DMS53 (cell line): ENCODE measurements at regions not wholly inside any gene's neighbourhood (a gene's known extent, or its start where the extent isn't known, plus 50 kb on each side); places are given as distances from the start of the nearest gene placed in this dataset.
"Not testable (repeated sequence)": the region's sequence is repeated elsewhere in the genome, so short reads cannot be mapped to it uniquely, and the experiment has no call there.

ENCODE experiments used
- DNase-seq: peaks from one replicate; lab custom pipeline; 2025; lab: John Stamatoyannopoulos, UW

DNA sequence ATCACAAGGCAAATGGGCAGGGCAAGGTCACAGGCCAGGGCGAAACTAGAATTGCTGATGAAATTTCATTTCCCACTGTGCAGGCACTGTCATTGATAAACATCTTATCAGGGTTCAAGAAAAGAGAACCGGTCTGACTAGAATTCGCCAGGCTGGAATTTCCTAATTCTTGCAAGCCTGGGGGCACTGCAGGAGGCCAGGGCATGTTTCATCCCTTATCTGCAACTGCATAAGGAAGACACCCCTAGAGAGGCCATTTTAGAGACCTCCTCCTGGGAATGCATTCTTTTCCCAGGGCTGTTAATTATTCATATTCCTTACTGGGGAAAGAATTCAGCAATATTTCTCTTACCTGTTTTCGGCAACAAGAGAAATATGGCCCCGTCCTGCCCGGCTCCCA lies 266.2 kb upstream of the CYLC2 start:
- DNase-seq = no peak

GRCh38 chr9:102714184-102714583 lies 280.9 kb upstream of the CYLC2 start:
- DNase-seq = no peak

GRCh38 chr9:102712910-102713309 lies 282.2 kb upstream of the CYLC2 start:
- peak; percentile 5 for DNase-seq

GRCh38 chr9:102700936-102701335 lies 294.2 kb upstream of the CYLC2 start:
- DNase-seq = peak; percentile 7

DNA sequence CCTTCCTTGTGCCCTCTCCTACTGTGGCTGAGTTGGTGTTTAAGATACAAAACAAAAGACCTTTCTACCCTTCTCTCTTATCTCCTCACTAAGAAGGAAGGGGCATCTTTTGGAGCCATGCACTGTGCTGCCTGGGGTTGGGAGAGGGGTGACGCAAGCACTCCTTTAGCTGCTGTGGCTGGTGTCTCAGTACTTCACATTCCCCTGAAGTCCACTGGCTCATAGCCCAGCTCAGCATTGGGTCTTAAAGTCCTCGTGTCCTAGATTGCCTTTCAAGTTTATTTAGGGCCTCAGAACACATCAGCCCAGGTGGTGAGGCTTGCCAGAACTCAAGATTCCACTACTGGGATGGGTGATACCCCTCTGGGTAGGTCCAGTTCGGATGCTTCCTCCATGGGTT lies 325.9 kb upstream of the CYLC2 start:
- DNase-seq = no peak

- DNase-seq = no peak
Measured at GRCh38 chr9:102652471-102652870, 342.7 kb upstream of the CYLC2 start.

DNA sequence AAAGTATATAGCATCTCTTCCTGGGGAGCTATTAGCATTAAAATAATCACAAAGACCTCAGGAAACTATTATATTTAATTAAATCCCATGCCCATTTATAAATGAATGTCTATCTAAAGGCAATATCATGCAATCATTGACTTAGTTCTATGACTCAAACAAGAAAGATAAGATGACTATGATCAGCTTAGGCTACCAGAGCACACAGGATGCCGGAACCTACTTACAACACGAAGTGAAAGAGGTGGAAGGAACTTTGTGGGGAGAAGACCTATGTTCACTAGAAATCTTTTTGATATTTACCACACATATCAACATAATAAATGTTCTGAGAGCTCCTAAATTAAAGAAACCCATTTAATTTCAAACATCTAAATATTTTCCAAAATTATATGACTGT lies 344.2 kb upstream of the CYLC2 start:
- DNase-seq = no peak

- no peak for DNase-seq
Measured at GRCh38 chr9:102642651-102643050, 352.5 kb upstream of the CYLC2 start.

DNA sequence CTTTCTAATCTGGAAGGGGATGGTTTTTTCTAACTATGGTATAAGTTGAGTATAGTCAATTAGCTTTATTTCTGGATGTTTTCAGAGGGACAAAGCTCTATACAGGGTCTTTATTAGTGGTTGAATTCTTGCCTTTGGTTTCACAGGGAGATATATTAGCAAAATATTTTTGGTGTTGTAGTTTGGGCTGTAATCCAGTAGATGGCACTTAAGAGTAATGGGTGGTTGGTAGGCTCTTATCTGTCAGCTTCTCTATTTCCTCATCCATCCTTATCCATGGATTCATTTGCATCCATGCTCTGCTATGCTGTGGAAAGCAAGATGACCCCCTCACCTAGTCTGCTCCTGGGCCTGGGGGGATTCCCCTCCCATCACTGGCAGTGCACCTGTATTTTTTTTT lies 363.6 kb upstream of the CYLC2 start:
- peak; percentile 63 for DNase-seq

DNA sequence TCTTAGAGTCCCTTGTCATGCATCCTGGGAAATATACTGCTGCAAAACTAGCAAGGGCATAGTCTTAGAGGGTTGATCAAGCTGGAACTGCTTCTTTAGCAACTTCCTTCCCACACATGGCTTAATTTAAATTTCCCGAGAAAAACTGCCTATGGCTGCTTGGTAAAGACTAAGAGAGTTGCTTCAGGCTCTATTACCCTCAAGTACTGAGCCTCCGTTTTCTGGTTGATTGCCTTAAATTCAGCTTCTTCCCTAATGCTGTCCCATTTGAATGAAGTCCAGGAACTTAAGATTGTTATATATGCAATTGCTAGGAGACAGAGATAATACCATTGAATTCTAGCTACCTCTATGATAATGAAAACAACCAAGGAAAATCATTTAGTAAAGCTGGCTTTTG lies 385.7 kb upstream of the CYLC2 start:
- DNase-seq = no peak

DNA sequence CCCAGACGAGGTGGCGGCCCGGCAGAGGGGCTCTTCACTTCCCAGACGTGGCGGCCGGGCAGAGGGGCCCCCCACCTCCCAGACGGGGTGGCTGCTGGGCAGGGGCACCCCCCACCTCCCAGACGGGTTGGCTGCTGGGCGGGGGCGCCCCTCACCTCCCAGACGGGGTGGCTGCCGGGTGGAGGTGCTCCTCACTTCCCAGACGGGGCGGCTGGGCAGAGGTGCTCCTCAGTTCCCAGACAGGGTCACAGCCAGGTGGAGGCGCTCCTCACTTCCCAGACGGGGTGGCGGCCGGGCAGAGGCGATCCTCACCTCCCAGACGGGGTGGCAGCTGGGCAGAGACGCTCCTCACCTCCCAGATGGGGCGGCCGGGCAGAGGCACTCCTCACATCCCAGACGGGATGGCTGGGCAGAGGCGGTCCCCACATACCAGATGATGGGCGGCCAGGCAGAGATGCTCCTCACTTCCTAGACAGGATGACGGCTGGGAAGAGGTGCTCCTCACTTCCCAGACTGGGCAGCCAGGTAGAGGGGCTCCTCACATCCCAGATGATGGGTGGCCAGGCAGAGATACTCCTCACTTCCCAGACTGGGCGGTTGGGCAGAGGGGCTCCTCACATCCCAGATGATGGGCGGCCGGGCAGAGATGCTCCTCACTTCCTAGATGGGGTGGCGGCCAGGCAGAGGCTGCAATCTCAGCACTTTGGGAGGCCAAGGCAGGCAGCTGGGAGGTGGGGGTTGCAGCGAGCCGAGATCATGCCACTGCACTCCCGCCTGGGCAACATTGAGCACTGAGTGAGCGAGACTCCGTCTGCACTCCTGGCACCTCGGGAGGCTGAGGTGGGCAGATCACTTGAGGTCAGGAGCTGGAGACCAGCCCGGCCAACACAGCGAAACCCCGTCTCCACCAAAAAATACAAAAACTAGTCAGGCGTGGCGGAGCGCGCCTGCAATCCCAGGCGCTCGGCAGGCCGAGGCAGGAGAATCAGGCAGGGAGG lies 391.6 kb upstream of the CYLC2 start:
- DNase-seq = not testable (repeated sequence)

- DNase-seq = no peak
Measured at GRCh38 chr9:102594241-102594640, 400.9 kb upstream of the CYLC2 start.

GRCh38 chr9:102587281-102587680 lies 407.9 kb upstream of the CYLC2 start:
- DNase-seq = no peak

GRCh38 chr9:102569436-102569835 lies 425.7 kb upstream of the CYLC2 start:
- no peak for DNase-seq

DNA sequence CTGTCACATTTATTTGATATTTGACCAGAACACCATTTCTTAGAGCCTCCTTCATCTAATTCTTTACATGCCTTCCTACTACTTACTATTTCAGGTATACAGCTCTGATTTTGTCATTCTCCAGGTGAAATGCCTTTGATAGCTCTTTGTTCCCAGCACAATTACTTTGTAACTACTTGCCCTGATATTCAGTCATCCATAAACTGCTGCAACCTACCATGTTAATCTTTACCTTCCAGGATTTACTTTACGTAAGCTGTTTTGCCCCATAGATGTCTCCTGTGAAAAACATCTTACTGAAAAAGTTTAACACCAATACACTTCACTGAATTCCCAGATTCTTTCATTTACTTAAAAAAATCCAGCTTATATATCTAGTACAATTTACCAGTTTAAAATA lies 443.8 kb upstream of the CYLC2 start:
- DNase-seq = no peak

DNA sequence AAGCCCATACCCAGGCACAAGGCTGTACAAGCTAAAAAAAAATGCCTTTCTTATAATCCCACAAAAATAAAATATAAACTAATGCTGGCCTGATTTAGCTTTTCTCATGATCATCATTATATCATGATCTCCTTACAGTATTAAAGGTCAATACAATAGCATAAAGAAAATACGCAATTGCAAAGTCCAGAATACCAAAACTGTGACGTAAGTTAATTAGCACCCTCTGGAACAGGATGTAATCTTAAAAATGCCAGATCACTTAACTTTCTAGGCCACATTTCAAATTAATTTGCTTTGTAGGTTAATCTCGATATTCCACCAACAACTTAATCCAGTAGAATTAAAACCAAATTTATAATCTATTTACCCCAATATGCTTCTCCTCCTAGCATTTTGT lies 444.2 kb upstream of the CYLC2 start:
- DNase-seq = no peak

- no peak for DNase-seq
Measured at GRCh38 chr9:102550266-102550665, 444.9 kb upstream of the CYLC2 start.

DNA sequence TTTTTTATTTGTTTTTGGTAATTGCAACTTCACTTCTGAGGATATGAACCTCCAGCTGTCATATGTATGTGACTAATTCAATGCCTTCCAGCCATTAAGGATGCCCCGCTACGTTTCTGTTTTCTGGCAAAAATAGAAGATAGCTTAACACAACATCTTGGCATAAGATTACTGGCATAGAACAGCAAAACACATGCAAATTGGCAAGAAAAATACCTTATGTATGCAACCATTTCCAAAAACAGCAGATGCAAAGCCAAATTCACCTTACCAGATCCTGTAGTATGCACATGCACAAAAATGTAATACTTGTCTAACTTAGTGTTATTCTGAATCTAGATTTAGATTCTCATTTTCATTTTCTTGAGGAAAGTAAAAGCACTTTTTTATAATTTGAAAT lies 461.1 kb upstream of the CYLC2 start:
- no peak for DNase-seq

DNA sequence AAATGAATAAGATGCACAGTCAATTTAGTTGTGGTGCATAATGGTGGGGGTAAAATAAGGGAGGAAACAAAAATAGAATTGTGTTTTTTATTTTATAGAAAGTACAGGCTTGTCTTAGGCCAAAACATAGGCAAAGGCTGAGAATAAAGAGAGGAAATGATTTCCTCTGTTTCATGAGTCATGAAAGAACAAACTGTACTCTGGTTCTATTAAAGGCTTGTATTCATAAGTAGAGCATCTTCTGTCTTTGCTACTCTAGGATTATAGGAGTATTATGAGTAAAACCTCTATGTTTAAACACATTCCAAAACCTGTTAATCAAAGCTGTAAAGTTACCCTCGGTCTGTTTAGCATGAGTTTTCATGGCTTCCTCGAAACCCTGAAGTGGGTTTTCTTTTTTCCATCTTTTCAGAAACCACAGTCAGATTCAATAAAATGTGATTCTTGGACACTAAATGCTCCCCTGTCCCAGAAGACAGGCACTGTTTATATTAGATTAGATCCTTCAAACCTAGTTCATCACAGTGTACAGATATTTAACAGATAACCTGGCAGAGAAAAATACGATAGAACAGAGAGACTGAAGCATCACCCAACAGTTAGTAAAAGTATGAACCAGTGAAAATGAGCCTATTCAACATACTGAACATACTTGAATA lies 473.9 kb upstream of the CYLC2 start:
- DNase-seq = peak; percentile 2

GRCh38 chr9:102519423-102519822 lies 475.7 kb upstream of the CYLC2 start:
- DNase-seq = no peak

GRCh38 chr9:102518324-102518723 lies 476.8 kb upstream of the CYLC2 start:
- peak; percentile 25 for DNase-seq

DNA sequence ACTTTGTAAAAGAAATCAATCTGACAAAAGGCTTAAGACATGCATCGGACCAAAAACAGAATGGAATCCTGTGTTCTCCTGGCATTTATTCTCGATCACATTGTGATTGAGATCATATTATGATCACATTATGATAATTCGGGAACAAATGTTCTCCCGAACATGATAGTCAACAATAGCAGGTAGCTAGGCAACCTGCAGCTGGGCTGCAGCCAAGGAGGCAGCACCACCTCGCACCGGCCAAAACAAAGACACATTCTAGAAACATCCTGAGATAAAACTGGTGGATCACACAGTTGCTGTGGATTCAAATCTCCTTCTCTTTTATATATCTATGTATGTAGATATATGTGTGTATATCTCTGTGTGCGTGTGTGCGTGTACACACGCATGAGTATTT lies 480.6 kb upstream of the CYLC2 start:
- no peak for DNase-seq

DNA sequence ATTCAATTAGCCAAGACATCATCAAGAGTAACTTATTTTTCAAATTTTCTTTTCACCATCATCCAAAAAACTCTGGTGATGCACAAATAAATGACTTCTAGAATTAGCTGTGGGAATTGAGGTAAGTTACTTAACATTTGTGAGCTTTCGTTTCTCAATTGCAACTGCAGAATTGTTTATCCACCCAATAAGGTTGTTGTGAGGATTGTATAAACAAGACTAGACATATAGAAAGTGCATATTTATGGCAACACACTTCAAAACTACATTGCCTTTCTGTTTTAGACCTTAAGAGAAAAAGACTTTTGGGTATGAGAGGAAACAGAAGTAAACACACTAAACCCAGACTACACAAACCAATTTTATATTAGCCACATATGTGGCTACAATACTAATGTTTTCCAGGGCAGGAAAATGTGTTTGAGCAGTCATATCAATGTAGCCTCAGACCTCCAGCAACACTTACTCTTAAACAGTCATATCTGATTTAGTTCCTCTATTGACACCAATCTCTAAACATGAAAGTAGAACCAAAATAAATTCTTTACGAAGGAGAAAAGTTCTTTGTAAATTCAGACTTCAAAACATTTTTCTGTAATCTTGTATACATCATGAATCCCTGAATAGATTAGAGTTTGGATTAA lies 488.0 kb upstream of the CYLC2 start:
- no peak for DNase-seq
